ENCODE measurements at regions not wholly inside any gene's neighbourhood (a gene's known extent, or its start where the extent isn't known, plus 50 kb on each side); places are given as distances from the start of the nearest gene placed in this dataset.

DNA sequence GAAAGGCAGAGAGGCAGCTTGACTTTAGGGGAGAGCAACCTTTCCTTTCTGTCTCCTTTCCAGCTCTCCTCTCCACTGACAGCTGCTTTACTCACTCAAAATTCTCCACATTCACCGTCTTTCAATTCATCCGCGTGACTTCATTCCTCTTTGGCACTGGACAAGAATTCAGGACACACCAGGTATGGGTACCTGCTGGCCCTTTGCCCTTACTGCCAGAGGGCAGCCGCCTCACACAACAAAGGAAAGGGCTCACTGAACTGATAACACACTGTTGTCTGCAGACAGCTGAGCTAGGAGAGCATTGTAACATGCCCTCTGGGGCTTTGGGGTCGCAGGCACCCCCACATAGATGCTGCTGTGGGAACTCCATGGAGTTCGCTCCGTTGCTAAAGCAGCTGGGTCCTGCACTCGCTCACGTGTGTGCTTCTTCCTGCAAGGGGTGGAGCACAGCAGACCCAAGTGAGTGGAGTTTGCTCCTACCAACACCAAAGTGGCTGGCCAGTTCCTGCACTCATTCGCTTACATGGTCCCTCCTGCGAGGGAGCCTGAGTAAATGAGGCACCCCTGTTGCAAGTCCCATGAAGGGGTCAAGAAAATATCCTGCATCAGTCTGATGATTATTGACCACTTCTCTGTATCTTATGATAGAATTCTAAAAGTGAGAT lies 79.0 kb upstream of the SGO1 start:
- ChIA-PET RAD21 (ENCODE audit: low non-redundant PET in 1 of 2, low total read pairs in 2 of 2, uncharacterized antibody in 2 of 2, unreplicated experiment in 2 of 2) (no interaction called here), CTCF (no interaction called here), POLR2A (no interaction called here)
- no peak overlapping the region for H3K4me2 ChIP-seq (ENCODE audit: low read length)
- no peak overlapping the region for H2AFZ ChIP-seq (ENCODE audit: low read depth, low read length, poor library complexity, severe bottlenecking)
- no peak overlapping the region for H3K9ac ChIP-seq (ENCODE audit: low read length)
- no TSS peak for BruUV-seq (replicated peaks)
- ATAC-seq: no peak
- H3K4me3 ChIP-seq (replicated peaks in 1 of 2; ENCODE audit: low read depth in 1 of 2, low read length in 2 of 2): no peak overlapping the region
- no peaks in the 10 kb centered on the region for H3K4me1 ChIP-seq (ENCODE audit: control insufficient read depth in 1 of 2, insufficient read depth in 2 of 2, low read length in 2 of 2)
- no peaks in the 10 kb centered on the region for H3K27me3 ChIP-seq (ENCODE audit: insufficient read depth, low read length)
- no peak for DNase-seq (ENCODE audit: low read depth, low spot score)
- H4K20me1 ChIP-seq (ENCODE audit: insufficient read depth): no peaks in the 10 kb centered on the region
- intact Hi-C loops (cut with micrococcal nuclease): no loop called here
- no peaks in the 10 kb centered on the region for H3K79me2 ChIP-seq (ENCODE audit: insufficient read depth, low read length)
- TF ChIP-seq RAD21 (IDR thresholded peaks at IDR 0.05; ENCODE audit: low read depth) (no peak), EZH2 (IDR thresholded peaks at IDR 0.05) (no peak), POLR2A (IDR thresholded peaks at IDR 0.05; ENCODE audit: borderline replicate concordance, extremely low read depth, insufficient read depth, insufficient read length) (no peak), ATF3 (IDR thresholded peaks at IDR 0.05) (no peak), CBX3 (IDR thresholded peaks at IDR 0.05; ENCODE audit: low read depth) (no peak), CTCF (IDR thresholded peaks at IDR 0.05 in 2 of 3, conservative IDR thresholded peaks at IDR 0.05 in 1 of 3; ENCODE audit: borderline replicate concordance in 1 of 3, insufficient read depth in 1 of 3, low read depth in 2 of 3, low read length in 2 of 3) (no peak), TCF7L2 (IDR thresholded peaks at IDR 0.05; ENCODE audit: borderline replicate concordance, extremely low read depth, insufficient read depth, insufficient read length) (no peak), YY1 (IDR thresholded peaks at IDR 0.05; ENCODE audit: extremely low read depth, insufficient replicate concordance, low read depth, low read length) (no peak), SRF (IDR thresholded peaks at IDR 0.05; ENCODE audit: low read depth) (no peak), CEBPB (IDR thresholded peaks at IDR 0.05; ENCODE audit: low read depth) (no peak), POLR2AphosphoS5 (IDR thresholded peaks at IDR 0.05; ENCODE audit: low read depth, low read length) (no peak), EZH2phosphoT487 (IDR thresholded peaks at IDR 0.05; ENCODE audit: borderline replicate concordance) (no peak), SIN3A (IDR thresholded peaks at IDR 0.05; ENCODE audit: low read depth) (no peak), JUND (IDR thresholded peaks at IDR 0.05) (no peak), ELF1 (IDR thresholded peaks at IDR 0.05; ENCODE audit: borderline replicate concordance, low read depth) (no peak), EGR1 (IDR thresholded peaks at IDR 0.05; ENCODE audit: low read depth) (no peak), FOSL1 (IDR thresholded peaks at IDR 0.05; ENCODE audit: low read depth) (no peak)
- TF ChIP-seq, protein P1, sequence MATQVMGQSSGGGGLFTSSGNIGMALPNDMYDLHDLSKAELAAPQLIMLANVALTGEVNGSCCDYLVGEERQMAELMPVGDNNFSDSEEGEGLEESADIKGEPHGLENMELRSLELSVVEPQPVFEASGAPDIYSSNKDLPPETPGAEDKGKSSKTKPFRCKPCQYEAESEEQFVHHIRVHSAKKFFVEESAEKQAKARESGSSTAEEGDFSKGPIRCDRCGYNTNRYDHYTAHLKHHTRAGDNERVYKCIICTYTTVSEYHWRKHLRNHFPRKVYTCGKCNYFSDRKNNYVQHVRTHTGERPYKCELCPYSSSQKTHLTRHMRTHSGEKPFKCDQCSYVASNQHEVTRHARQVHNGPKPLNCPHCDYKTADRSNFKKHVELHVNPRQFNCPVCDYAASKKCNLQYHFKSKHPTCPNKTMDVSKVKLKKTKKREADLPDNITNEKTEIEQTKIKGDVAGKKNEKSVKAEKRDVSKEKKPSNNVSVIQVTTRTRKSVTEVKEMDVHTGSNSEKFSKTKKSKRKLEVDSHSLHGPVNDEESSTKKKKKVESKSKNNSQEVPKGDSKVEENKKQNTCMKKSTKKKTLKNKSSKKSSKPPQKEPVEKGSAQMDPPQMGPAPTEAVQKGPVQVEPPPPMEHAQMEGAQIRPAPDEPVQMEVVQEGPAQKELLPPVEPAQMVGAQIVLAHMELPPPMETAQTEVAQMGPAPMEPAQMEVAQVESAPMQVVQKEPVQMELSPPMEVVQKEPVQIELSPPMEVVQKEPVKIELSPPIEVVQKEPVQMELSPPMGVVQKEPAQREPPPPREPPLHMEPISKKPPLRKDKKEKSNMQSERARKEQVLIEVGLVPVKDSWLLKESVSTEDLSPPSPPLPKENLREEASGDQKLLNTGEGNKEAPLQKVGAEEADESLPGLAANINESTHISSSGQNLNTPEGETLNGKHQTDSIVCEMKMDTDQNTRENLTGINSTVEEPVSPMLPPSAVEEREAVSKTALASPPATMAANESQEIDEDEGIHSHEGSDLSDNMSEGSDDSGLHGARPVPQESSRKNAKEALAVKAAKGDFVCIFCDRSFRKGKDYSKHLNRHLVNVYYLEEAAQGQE (IDR thresholded peaks at IDR 0.05; ENCODE audit: low read depth): no peak
- TF ChIP-seq, protein P2, sequence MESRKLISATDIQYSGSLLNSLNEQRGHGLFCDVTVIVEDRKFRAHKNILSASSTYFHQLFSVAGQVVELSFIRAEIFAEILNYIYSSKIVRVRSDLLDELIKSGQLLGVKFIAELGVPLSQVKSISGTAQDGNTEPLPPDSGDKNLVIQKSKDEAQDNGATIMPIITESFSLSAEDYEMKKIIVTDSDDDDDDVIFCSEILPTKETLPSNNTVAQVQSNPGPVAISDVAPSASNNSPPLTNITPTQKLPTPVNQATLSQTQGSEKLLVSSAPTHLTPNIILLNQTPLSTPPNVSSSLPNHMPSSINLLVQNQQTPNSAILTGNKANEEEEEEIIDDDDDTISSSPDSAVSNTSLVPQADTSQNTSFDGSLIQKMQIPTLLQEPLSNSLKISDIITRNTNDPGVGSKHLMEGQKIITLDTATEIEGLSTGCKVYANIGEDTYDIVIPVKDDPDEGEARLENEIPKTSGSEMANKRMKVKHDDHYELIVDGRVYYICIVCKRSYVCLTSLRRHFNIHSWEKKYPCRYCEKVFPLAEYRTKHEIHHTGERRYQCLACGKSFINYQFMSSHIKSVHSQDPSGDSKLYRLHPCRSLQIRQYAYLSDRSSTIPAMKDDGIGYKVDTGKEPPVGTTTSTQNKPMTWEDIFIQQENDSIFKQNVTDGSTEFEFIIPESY (IDR thresholded peaks at IDR 0.05; ENCODE audit: extremely low read depth, insufficient replicate concordance, low read length): no peak
- TF ChIP-seq, protein P3, sequence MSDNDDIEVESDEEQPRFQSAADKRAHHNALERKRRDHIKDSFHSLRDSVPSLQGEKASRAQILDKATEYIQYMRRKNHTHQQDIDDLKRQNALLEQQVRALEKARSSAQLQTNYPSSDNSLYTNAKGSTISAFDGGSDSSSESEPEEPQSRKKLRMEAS (IDR thresholded peaks at IDR 0.05): no peak
- H3K36me3 ChIP-seq (ENCODE audit: control insufficient read depth in 1 of 2, insufficient read depth in 2 of 2, low read length in 2 of 2): no peaks in the 10 kb centered on the region
- no peaks in the 10 kb centered on the region for H3K9me3 ChIP-seq (ENCODE audit: control insufficient read depth in 1 of 2, insufficient read depth in 1 of 2, low read depth in 1 of 2, low read length in 2 of 2)
- no peak overlapping the region for H3K27ac ChIP-seq (ENCODE audit: low read depth, low read length)
- H3K9me2 ChIP-seq (ENCODE audit: insufficient read depth): no peaks in the 10 kb centered on the region

Measured in HCT116 (cell line).